Right renal cortex interstitium (tissue), 3 donors: ENCODE measurements at regions not wholly inside any gene's neighbourhood (a gene's known extent, or its start where the extent isn't known, plus 50 kb on each side); places are given as distances from the start of the nearest gene placed in this dataset.
A peak's percentile ranks its signal among the peaks of the same experiment; 100 is the strongest.

Source experiments
- DNase-seq, 3 donors: peaks; one replicate each; pipeline ENCODE4 v3.0.0-alpha.2; 2013; ENCODE audit warnings: low read depth in 3 of 3, low spot score in 2 of 3

GRCh38 chr10:3987143-3987974 is 202.3 kb upstream of the KLF6 start:
- no peak for DNase-seq

DNA sequence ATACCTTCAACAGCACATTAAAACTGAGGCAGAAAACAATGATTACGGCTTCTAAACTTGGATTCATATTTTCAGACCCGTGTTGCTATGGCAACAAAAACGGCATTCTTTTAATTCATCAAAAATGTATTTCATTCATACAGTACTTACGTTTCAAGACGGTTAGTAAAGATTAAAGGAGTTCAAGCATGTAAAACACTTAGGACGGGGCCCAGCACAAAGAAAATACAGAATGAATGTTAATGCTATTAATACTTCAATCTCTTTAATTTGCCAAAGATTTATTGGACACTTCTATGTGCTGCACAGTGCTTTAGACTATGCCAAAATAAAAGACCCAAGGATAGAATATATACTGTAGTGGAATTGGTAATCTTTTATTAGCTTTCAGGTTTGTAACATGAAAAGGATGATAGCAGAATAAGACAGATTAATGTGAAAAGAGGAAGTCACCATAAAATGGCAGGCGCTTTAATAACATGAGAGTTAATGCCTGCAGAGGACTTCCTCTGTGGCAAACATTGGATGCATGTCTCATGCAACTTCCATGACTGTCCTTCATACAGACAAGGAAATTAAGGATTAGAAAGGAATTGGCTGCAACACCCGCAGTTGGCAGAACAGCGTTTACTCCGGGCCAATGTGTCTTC is 201.6 kb upstream of the KLF6 start:
- DNase-seq = peak; percentile 32 to 42 (median 36)

DNA sequence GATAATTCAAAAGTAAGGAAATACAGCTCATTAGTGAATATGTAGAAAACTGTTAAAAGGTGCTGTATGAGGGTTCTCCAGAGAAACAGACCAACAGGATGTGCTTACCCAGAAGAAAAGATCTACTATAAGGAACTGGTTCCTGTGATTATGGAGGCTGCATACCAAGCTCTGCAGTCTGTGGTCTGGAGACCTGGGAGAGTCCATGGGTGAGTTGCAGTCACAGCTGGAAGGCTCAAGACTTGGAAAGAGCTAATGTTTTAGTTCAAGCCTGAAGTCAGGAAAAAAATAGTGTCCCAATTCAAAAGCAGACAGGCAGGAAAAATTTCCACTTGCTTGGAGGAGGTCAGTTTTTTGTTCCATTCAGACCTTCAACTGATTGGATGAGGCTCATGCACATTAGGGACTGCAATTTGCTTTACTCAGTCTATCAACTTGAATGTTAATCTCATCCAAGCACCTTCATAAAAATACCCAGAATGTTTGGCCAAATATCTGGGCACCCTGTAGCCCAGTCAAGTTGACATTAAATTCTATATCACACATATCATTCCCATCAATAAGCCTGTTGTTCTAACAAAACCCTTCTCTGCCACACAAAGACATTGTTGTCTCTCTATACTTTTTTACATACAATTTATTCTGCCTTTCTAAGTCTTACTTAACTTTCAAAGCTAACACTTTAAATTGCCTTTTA is 197.9 kb upstream of the KLF6 start:
- no peak for DNase-seq

GRCh38 chr10:3981300-3981699 is 196.3 kb upstream of the KLF6 start:
- DNase-seq = no peak

DNA sequence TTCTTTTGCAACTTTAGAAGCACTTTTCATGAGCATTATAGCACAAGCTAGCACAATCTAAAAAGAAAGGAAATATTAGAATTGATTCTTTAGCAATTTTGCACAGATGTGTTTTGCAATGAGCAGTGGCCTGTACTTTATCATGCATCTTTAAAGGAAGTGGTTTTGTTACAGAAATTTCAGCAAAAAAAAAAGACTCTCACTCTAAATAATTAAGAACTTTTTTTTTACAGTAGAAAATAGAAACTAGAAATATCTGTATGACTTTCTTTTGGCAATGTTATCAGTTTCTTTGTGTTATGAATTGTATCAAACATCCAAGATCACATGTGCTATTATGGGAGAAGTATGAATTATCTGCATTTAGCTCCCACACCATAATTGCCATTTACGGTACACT is 195.7 kb upstream of the KLF6 start:
- no peak for DNase-seq

DNA sequence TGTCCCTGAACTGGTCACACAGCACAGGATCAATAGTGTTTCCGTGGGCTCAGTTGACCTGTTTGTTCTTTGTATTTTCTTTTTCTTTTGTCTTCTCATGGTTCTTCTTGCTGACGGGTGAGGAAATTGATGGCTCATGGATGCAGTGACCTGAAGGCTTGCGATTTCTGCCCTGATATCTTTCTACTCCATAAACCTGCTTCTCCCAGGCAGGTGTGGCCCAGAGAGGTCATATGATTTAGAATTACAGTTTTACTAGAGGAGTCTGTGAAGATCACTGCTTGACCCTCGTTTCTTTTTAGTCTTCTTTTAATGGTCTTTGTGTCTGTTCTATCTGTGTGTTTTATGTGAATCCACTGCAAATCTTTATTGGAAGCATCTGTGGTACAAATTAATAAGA is 195.1 kb upstream of the KLF6 start:
- DNase-seq = no peak

DNA sequence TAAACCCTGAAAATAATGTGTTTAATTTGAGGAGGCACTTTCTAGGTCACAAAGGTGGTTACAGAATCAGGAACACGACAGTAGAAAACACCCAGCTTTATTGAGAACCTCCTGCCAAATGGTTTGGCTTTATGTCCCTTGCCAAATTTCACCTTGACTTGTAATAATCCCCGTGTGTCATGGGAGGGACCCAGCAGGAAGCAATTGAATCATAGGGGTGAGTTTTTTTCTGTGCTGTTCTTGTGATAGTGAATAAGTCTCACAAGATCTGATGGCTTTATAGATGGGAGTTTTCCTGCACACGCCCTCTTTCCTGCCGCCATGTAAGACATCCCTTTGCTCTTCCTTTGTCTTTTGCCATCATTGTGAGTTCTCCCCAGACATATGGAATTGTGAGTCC is 193.8 kb upstream of the KLF6 start:
- DNase-seq = no peak

GRCh38 chr10:3978174-3978573 is 193.2 kb upstream of the KLF6 start:
- no peak for DNase-seq

DNA sequence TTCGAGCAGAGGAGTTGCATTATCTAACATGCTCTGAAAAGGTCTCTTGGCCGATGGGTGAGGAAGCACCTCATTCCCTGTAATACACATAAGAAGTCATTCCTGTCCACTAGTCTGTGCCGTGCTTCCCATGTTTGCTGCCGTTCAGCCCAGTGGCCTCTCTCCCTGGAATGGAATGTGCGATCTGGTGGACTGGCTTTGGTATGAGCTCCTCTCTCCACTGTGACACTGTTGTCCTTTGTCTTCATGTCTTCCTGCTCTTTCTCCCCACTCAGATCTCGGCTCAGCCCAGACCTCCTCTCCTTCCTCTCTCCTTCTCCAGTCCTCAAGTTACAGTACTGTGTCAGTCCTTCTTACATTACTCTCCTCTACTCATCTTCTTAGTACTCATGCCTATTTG is 192.8 kb upstream of the KLF6 start:
- DNase-seq = no peak

GRCh38 chr10:3976718-3977117 is 191.7 kb upstream of the KLF6 start:
- no peak for DNase-seq

DNA sequence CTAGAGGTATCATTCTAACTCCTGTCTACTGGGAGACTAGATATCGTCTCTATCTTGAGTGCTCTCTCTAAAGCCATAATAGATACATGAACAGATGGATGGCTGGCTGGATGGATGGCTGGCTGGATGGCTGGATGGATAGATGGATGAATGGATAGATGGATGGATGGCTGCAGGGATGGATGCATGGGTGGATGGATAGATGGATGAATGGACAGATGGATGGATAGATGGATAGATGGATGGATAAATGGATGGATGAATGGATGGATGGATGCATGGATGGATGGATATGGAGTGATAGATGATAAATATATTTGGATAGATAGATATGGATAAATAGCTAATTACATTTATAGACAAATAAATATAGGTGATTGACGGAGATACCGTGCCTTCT is 191.2 kb upstream of the KLF6 start:
- DNase-seq = no peak

- DNase-seq = no peak
Measured at GRCh38 chr10:3975016-3975415, 190.0 kb upstream of the KLF6 start.

DNA sequence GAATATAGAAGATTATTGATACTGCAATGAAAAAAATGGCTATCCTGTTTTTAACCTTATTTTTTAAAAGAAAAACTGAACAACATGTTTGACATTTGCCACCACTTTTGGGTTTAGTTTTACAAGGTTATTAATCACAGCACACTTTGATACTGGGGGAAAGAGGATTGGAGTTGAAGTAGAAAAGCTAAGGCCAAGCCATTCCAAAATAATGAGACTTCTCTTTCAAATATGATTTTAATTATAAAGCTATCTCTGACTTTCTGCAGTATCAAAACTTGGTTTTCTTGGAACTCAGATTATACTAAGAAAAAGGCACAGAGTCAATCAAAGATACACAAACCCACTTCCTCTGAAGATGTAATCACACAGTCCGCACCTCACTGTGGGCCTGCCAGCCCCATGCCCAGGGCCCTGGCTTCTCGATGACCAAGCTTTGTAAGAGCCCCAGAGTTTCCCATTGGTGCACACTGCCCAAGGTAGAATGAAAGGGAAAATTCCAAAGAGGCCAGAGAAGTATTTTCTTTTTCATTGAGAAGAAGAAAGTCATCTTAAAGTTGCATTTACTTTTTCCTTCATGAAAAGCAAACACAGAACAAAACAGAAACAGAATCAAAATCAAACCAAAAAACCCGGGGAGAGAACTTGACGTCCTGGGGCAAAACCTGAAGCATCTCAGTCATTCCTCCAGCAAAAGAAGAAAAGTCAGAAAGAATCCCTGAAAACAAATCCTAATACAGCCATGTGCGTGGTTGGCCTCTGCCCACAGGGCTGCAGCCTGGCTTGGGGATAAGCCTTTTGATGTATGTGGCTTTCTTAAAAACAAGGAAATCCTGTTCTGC is 187.7 kb upstream of the KLF6 start:
- no peak for DNase-seq

GRCh38 chr10:3971713-3972112 is 186.7 kb upstream of the KLF6 start:
- DNase-seq = no peak

GRCh38 chr10:3969876-3970666 is 185.1 kb upstream of the KLF6 start:
- DNase-seq = no peak

DNA sequence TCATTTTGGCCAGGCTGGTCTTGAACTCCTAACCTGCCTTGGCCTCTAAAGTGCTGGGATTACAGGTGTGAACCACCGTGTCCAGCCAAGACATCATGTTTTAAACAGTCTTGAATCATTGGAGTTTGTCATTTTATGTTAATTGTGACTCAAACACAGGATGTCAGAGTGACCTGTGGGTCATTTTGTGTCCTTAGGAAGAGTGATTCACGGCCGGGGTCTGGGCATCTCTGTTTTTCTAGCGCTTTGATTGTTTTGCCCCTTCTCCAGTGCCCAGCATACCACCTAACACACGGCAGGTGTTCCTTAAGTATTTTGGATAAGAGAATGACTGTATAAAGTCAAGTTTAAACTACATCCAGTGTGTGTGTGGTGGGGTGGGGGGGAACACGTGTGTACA is 183.7 kb upstream of the KLF6 start:
- no peak for DNase-seq

GRCh38 chr10:3964516-3964915 is 179.5 kb upstream of the KLF6 start:
- DNase-seq = no peak

- DNase-seq = no peak
Measured at GRCh38 chr10:3963191-3963673, 178.2 kb upstream of the KLF6 start.

- DNase-seq = no peak
Measured at GRCh38 chr10:3961082-3961481, 176.1 kb upstream of the KLF6 start.

DNA sequence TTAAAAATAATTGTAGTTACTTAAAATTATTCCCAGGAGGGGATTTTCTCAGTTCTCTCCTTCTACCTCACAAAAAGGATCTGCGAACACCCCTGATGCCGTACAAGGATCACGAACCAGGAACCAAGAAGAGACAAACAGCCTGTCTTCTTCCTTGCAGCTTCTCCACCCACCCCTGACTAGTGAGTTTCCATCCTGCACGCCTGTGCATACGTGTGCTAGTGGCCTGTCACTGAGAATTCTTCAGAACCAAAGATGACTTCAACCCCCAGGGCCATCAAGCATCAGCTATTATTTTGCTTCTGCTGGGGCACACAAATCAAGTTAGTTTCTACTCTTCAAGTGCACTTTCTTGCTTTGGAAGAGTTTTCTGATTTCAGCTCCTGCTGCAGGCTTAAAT is 175.5 kb upstream of the KLF6 start:
- no peak for DNase-seq
